NT2/D1 (cell line): ENCODE measurements at regions not wholly inside any gene's neighbourhood (a gene's known extent, or its start where the extent isn't known, plus 50 kb on each side); places are given as distances from the start of the nearest gene placed in this dataset.

Source experiments
- SUZ12 ChIP-seq: IDR thresholded peaks from 2 replicates; pipeline ENCODE4 v1.6.1; 2011; ENCODE audit not compliant: insufficient read length, insufficient read depth; ENCODE audit errors: extremely low read depth
- ZNF274 ChIP-seq: IDR thresholded peaks from 2 replicates; pipeline ENCODE4 v1.6.1; 2011; ENCODE audit warnings: mild to moderate bottlenecking, low read depth, low read length

DNA sequence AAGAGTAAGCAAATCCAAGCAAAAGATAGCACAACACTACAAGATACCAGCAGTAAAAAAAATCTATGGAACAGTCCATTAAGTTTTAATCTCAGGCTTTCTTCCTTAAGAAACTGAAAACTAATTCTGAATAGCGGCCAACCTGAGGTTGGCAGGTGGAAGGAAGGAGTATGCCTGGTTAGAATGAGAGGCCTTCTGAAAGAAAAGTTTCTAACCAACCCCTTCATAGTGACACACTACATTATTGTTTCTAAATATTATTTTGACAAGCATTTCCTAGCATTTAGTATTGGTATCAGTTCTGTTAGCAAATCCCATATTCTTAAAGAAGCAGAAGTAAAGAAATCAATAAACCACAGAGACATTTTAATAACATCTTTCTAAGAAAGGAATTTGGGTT, 205.7 kb upstream of the PTBP2 start:
- TF ChIP-seq ZNF274, result no peak
- no peak for TF ChIP-seq SUZ12
